Testis (tissue), 2 donors: ENCODE measurements at regions not wholly inside any gene's neighbourhood (a gene's known extent, or its start where the extent isn't known, plus 50 kb on each side); places are given as distances from the start of the nearest gene placed in this dataset.

ENCODE experiments used
- DNase-seq: peaks from one replicate; pipeline ENCODE4 v3.0.0-alpha.2; 2019
- H3K27ac ChIP-seq, 2 donors: fragments of 200-600 bp; sonication (generic); one replicate each; pipeline ENCODE4 v1.5.1; 2019
- H3K27me3 ChIP-seq: fragments of 200-600 bp; sonication (generic); one replicate; pipeline ENCODE4 v1.5.1; 2019
- H3K36me3 ChIP-seq: fragments of 200-600 bp; sonication (generic); one replicate; pipeline ENCODE4 v1.5.1; 2017; ENCODE audit warnings: low read depth; ENCODE audit errors: missing control alignments
- H3K4me1 ChIP-seq: fragments of 200-600 bp; sonication (generic); one replicate; pipeline ENCODE4 v1.5.1; 2019
- H3K4me3 ChIP-seq, 2 donors: fragments of 200-600 bp; sonication (generic); one replicate each; pipeline ENCODE4 v1.5.1; 2017 to 2019
- H3K9me3 ChIP-seq: fragments of 200-600 bp; sonication (generic); one replicate; pipeline ENCODE4 v1.5.1; 2017
- CTCF ChIP-seq, 3 experiments: fragments of 450-650 bp in 2 of 3; fragments of 200-600 bp in 1 of 3; sonication (generic) in 1 of 3; IDR thresholded peaks; one replicate each; pipeline ENCODE4 v1.5.1; 2016 to 2019; ENCODE audit warnings: antibody characterized with exemption in 3 of 3, mild to moderate bottlenecking in 2 of 3, moderate library complexity in 1 of 3
- POLR2A ChIP-seq: fragments of 450-650 bp; IDR thresholded peaks from one replicate; pipeline ENCODE4 v1.6.1; 2017; ENCODE audit warnings: antibody characterized with exemption, mild to moderate bottlenecking, moderate library complexity
- WGBS, 2 donors: methylation state at CpG; one replicate each; pipeline ENCODE4 v1.1.5; 2018; 5-methylcytosine and 5-hydroxymethylcytosine counted together
- intact Hi-C: fragments of 100-400 bp; cut with DNase I; formaldehyde crosslinking; loops from one replicate; pipeline ENCODE4 v1.15.1; 2023; ENCODE audit warnings: low total_unique reads

- intact Hi-C loops: no loop called here
- H3K27ac ChIP-seq: no peak overlapping the region
Measured at GRCh38 chr1:38579056-38579455, 280.5 kb downstream of the RRAGC start.

GRCh38 chr1:38578271-38578951 is 281.2 kb downstream of the RRAGC start:
- TF ChIP-seq POLR2A (no peak), CTCF (IDR thresholded peaks at IDR 0.05) (no peak)
- Histone ChIP-seq H3K9me3 (no peaks in the 10 kb centered on the region), H3K4me3 (peak overlapping the region in 1 of 2 donors; percentile 42), H3K27me3 (no peaks in the 10 kb centered on the region), H3K27ac (no peak overlapping the region), H3K4me1 (no peaks in the 10 kb centered on the region), H3K36me3 (no peaks in the 10 kb centered on the region)
- 2% methylated on average over 48 to 66 of the region's 66 CpGs for WGBS, 2 donors
- intact Hi-C loops: no loop called here
- no peak for DNase-seq

More at GRCh38 chr1:38579056-38579455, 280.5 kb downstream of the RRAGC start:
- Histone ChIP-seq H3K9me3 (no peaks in the 10 kb centered on the region), H3K36me3 (no peaks in the 10 kb centered on the region), H3K4me3 (no peak overlapping the region), H3K4me1 (no peaks in the 10 kb centered on the region), H3K27me3 (no peaks in the 10 kb centered on the region)
- WGBS, 2 donors: 71 to 85% methylated on average over 4 to 5 of the region's 5 CpGs
- DNase-seq: no peak
- TF ChIP-seq CTCF (IDR thresholded peaks at IDR 0.05) (no peak), POLR2A (no peak)

GRCh38 chr1:38577937-38578270 is 281.7 kb downstream of the RRAGC start:
- 10 to 17% methylated on average over 5 of the region's 5 CpGs for WGBS, 2 donors
- no peak overlapping the region for H3K27ac ChIP-seq
- no peaks in the 10 kb centered on the region for H3K27me3 ChIP-seq
- DNase-seq: no peak
- no peaks in the 10 kb centered on the region for H3K9me3 ChIP-seq
- TF ChIP-seq CTCF (IDR thresholded peaks at IDR 0.05) (no peak), POLR2A (no peak)
- intact Hi-C loops: no loop called here
- H3K4me1 ChIP-seq: no peaks in the 10 kb centered on the region
- H3K4me3 ChIP-seq: peak overlapping the region in 1 of 2 donors; percentile 42
- no peaks in the 10 kb centered on the region for H3K36me3 ChIP-seq

- Histone ChIP-seq H3K27ac (no peak overlapping the region), H3K36me3 (no peaks in the 10 kb centered on the region), H3K4me3 (no peak overlapping the region), H3K4me1 (no peaks in the 10 kb centered on the region), H3K9me3 (no peaks in the 10 kb centered on the region), H3K27me3 (no peaks in the 10 kb centered on the region)
- WGBS, 2 donors: 14 to 22% methylated on average over 1 to 4 of the region's 4 CpGs
- TF ChIP-seq CTCF (IDR thresholded peaks at IDR 0.05): no peak
- no peak for TF ChIP-seq POLR2A
- DNase-seq: no peak
- intact Hi-C loops: no loop called here
Measured at GRCh38 chr1:38577385-38577784, 282.2 kb downstream of the RRAGC start.

- no peaks in the 10 kb centered on the region for H3K27me3 ChIP-seq
- no peak for DNase-seq
Measured at GRCh38 chr1:38576241-38576640, 283.3 kb downstream of the RRAGC start.

More at GRCh38 chr1:38576241-38576640, 283.3 kb downstream of the RRAGC start:
- Histone ChIP-seq H3K4me1 (no peaks in the 10 kb centered on the region), H3K9me3 (no peaks in the 10 kb centered on the region), H3K4me3 (no peak overlapping the region), H3K36me3 (no peaks in the 10 kb centered on the region), H3K27ac (no peak overlapping the region)
- intact Hi-C loops: no loop called here
- TF ChIP-seq POLR2A (no peak), CTCF (IDR thresholded peaks at IDR 0.05) (no peak)
- 75 to 92% methylated on average over 4 to 6 of the region's 6 CpGs for WGBS, 2 donors
